Loucy (cell line): ENCODE measurements at regions not wholly inside any gene's neighbourhood (a gene's known extent, or its start where the extent isn't known, plus 50 kb on each side); places are given as distances from the start of the nearest gene placed in this dataset.

Source experiments
- H2AFZ ChIP-seq: fragments of 200-600 bp; sonication (generic); 2 replicates; pipeline ENCODE4 v1.6.0; 2016; ENCODE audit warnings: antibody characterized with exemption, mild to moderate bottlenecking, low read length, moderate library complexity
- H3F3A ChIP-seq: fragments of 200-600 bp; 2 replicates; pipeline ENCODE4 v1.6.0; 2016; ENCODE audit warnings: antibody characterized with exemption, low read depth, mild to moderate bottlenecking
- H3K27me3 ChIP-seq: fragments of 200-600 bp; sonication (generic); 2 replicates; pipeline ENCODE4 v1.6.1; 2014; ENCODE audit warnings: low read length, mild to moderate bottlenecking; ENCODE audit not compliant: insufficient read depth, poor library complexity, severe bottlenecking
- H3K36me3 ChIP-seq: fragments of 200-600 bp; sonication (generic); 2 replicates; pipeline ENCODE4 v1.6.1; 2016; ENCODE audit warnings: low read length; ENCODE audit not compliant: insufficient read depth
- H3K4me1 ChIP-seq: fragments of 200-600 bp; sonication (generic); 2 replicates; pipeline ENCODE4 v1.5.1; 2014; ENCODE audit warnings: low read length, mild to moderate bottlenecking; ENCODE audit not compliant: insufficient read depth, poor library complexity, severe bottlenecking
- H3K4me2 ChIP-seq: fragments of 200-600 bp; sonication (generic); 2 replicates; pipeline ENCODE4 v1.6.0; 2014; ENCODE audit warnings: antibody characterized with exemption, low read length, low read depth, mild to moderate bottlenecking; ENCODE audit not compliant: poor library complexity, severe bottlenecking
- H3K4me3 ChIP-seq: fragments of 200-600 bp; sonication (generic); 2 replicates; pipeline ENCODE4 v1.5.1; 2014; ENCODE audit warnings: low read length, mild to moderate bottlenecking, mixed read lengths; ENCODE audit not compliant: poor library complexity, severe bottlenecking
- H3K79me2 ChIP-seq: fragments of 200-600 bp; sonication (generic); 2 replicates; pipeline ENCODE4 v1.6.1; 2014; ENCODE audit warnings: low read length; ENCODE audit not compliant: insufficient read depth
- H3K9ac ChIP-seq: fragments of 200-600 bp; sonication (generic); 2 replicates; pipeline ENCODE4 v1.6.0; 2014; ENCODE audit warnings: mild to moderate bottlenecking, low read depth, low read length, moderate library complexity; ENCODE audit not compliant: poor library complexity, severe bottlenecking
- H3K9me2 ChIP-seq: fragments of 200-600 bp; sonication (generic); replicated peaks from 2 replicates; pipeline ENCODE4 v1.6.1; 2016; ENCODE audit warnings: low read depth, low read length, mixed read lengths
- H3K9me3 ChIP-seq: fragments of 200-600 bp; sonication (generic); 2 replicates; pipeline ENCODE4 v1.6.1; 2014; ENCODE audit warnings: mild to moderate bottlenecking, antibody characterized with exemption, low read length, low read depth; ENCODE audit not compliant: insufficient read depth
- H4K20me1 ChIP-seq: fragments of 200-600 bp; sonication (generic); 2 replicates; pipeline ENCODE4 v1.6.0; 2014; ENCODE audit warnings: antibody characterized with exemption, low read length, mild to moderate bottlenecking; ENCODE audit not compliant: insufficient read depth, poor library complexity, severe bottlenecking
- CTCF ChIP-seq: fragments of 200-600 bp; sonication (generic); conservative IDR thresholded peaks from 2 replicates; pipeline ENCODE4 v1.5.1; 2014; ENCODE audit warnings: mild to moderate bottlenecking, antibody characterized with exemption, low read length
- EZH2phosphoT487 ChIP-seq: fragments of 200-600 bp; IDR thresholded peaks from 2 replicates; pipeline ENCODE4 v1.6.1; 2018; ENCODE audit warnings: antibody characterized with exemption, mild to moderate bottlenecking, moderate library complexity, borderline replicate concordance

GRCh38 chr15:87707071-87707470, 549.5 kb downstream of the NTRK3 start:
- Histone ChIP-seq H3K9me3 (no peaks in the 10 kb centered on the region; the same call in 1 of the 2 replicates), H4K20me1 (no peaks in the 10 kb centered on the region), H3K36me3 (no peaks in the 10 kb centered on the region), H3K4me3 (no peak overlapping the region), H3K4me2 (no peak overlapping the region), H3F3A (no peaks in the 10 kb centered on the region), H3K4me1 (no peaks in the 10 kb centered on the region), H3K79me2 (no peaks in the 10 kb centered on the region), H3K9ac (no peak overlapping the region), H3K27me3 (no peaks in the 10 kb centered on the region), H3K9me2 (no peaks in the 10 kb centered on the region), H2AFZ (no peak overlapping the region)
- TF ChIP-seq EZH2phosphoT487 (no peak), CTCF (no peak)

- TF ChIP-seq EZH2phosphoT487 (no peak), CTCF (no peak)
- no peaks in the 10 kb centered on the region for H3K36me3 ChIP-seq
- H3K4me2 ChIP-seq = no peak overlapping the region
- H2AFZ ChIP-seq = no peak overlapping the region
- no peaks in the 10 kb centered on the region for H3F3A ChIP-seq
- no peaks in the 10 kb centered on the region for H3K27me3 ChIP-seq
- no peaks in the 10 kb centered on the region; the same call in 1 of the 2 replicates for H3K9me3 ChIP-seq
- no peaks in the 10 kb centered on the region for H3K9me2 ChIP-seq
- no peak overlapping the region for H3K4me3 ChIP-seq
- no peaks in the 10 kb centered on the region for H3K4me1 ChIP-seq
- H4K20me1 ChIP-seq = no peaks in the 10 kb centered on the region
- H3K79me2 ChIP-seq = no peaks in the 10 kb centered on the region
- H3K9ac ChIP-seq = no peak overlapping the region
Measured at GRCh38 chr15:87706001-87706400, 550.5 kb downstream of the NTRK3 start.

- H3K79me2 ChIP-seq = no peaks in the 10 kb centered on the region
- H4K20me1 ChIP-seq = no peaks in the 10 kb centered on the region
Measured at GRCh38 chr15:87704276-87704675, 552.3 kb downstream of the NTRK3 start.

More at GRCh38 chr15:87704276-87704675, 552.3 kb downstream of the NTRK3 start:
- TF ChIP-seq EZH2phosphoT487 (no peak), CTCF (no peak)
- H3K36me3 ChIP-seq = no peaks in the 10 kb centered on the region
- H3K4me3 ChIP-seq = no peak overlapping the region
- no peaks in the 10 kb centered on the region for H3K9me2 ChIP-seq
- no peak overlapping the region for H2AFZ ChIP-seq
- no peaks in the 10 kb centered on the region for H3K27me3 ChIP-seq
- H3K4me2 ChIP-seq = no peak overlapping the region
- no peaks in the 10 kb centered on the region for H3F3A ChIP-seq
- H3K4me1 ChIP-seq = no peaks in the 10 kb centered on the region
- no peaks in the 10 kb centered on the region; the same call in 1 of the 2 replicates for H3K9me3 ChIP-seq
- H3K9ac ChIP-seq = no peak overlapping the region
